Astrocyte (in vitro differentiated cells and primary cell): ENCODE measurements at regions not wholly inside any gene's neighbourhood (a gene's known extent, or its start where the extent isn't known, plus 50 kb on each side); places are given as distances from the start of the nearest gene placed in this dataset.
A peak's percentile ranks its signal among the peaks of the same experiment; 100 is the strongest.

Source experiments
- DNase-seq: peaks from one replicate; pipeline ENCODE4 v3.0.0-alpha.2; 2010; ENCODE audit warnings: low read depth
- FAIRE-seq: peaks from 2 replicates; lab custom pipeline; 2011; peaks lifted over from hg19 to GRCh38; lab: Jason Lieb, UNC
- H2AFZ ChIP-seq: 2 replicates; pipeline ENCODE4 v1.6.0; 2012; ENCODE audit warnings: low read depth, low read length, inconsistent platforms
- H3K27ac ChIP-seq: 2 replicates; pipeline ENCODE4 v1.5.1; 2011; ENCODE audit warnings: low read depth, low read length, inconsistent platforms
- H3K27me3 ChIP-seq: 2 replicates; pipeline ENCODE4 v1.6.0; 2011; ENCODE audit warnings: low read length, inconsistent platforms; ENCODE audit not compliant: insufficient read depth
- H3K36me3 ChIP-seq: 2 replicates; pipeline ENCODE4 v1.5.1; 2011; ENCODE audit warnings: low read length, inconsistent platforms; ENCODE audit not compliant: insufficient read depth
- H3K4me1 ChIP-seq: 2 replicates; pipeline ENCODE4 v1.5.1; 2011; ENCODE audit warnings: low read length, inconsistent platforms; ENCODE audit not compliant: insufficient read depth
- H3K4me2 ChIP-seq: 2 replicates; pipeline ENCODE4 v1.6.0; 2012; ENCODE audit warnings: low read length, inconsistent platforms
- H3K4me3 ChIP-seq: 2 replicates; pipeline ENCODE4 v1.5.1; 2011; ENCODE audit warnings: low read depth, mild to moderate bottlenecking, low read length, inconsistent platforms; ENCODE audit not compliant: insufficient read depth
- H3K79me2 ChIP-seq: 2 replicates; pipeline ENCODE4 v1.6.0; 2012; ENCODE audit warnings: mild to moderate bottlenecking, low read length, inconsistent platforms; ENCODE audit not compliant: insufficient read depth
- H3K9ac ChIP-seq: 2 replicates; pipeline ENCODE4 v1.6.0; 2012; ENCODE audit warnings: mild to moderate bottlenecking, low read length, inconsistent platforms
- H3K9me3 ChIP-seq: 2 replicates; pipeline ENCODE4 v1.5.1; 2012; ENCODE audit warnings: low read depth, mild to moderate bottlenecking, low read length, inconsistent platforms; ENCODE audit not compliant: insufficient read depth
- H4K20me1 ChIP-seq: 2 replicates; pipeline ENCODE4 v1.6.0; 2012; ENCODE audit warnings: low read length, inconsistent platforms; ENCODE audit not compliant: insufficient read depth
- H3K27ac Mint-ChIP-seq: one replicate; pipeline ENCODE4 v1.8.0; 2021; ENCODE audit warnings: mild to moderate bottlenecking, mixed read lengths; ENCODE audit not compliant: unreplicated experiment
- H3K27me3 Mint-ChIP-seq: one replicate; pipeline ENCODE4 v1.8.0; 2021; ENCODE audit warnings: low read depth, mixed read lengths; ENCODE audit not compliant: unreplicated experiment
- H3K36me3 Mint-ChIP-seq: one replicate; pipeline ENCODE4 v1.8.0; 2021; ENCODE audit warnings: low read depth, mixed read lengths; ENCODE audit not compliant: unreplicated experiment
- H3K4me1 Mint-ChIP-seq: one replicate; pipeline ENCODE4 v1.8.0; 2021; ENCODE audit warnings: low read depth, mixed read lengths; ENCODE audit not compliant: unreplicated experiment
- H3K4me3 Mint-ChIP-seq: one replicate; pipeline ENCODE4 v1.8.0; 2021; ENCODE audit warnings: mild to moderate bottlenecking, moderate library complexity, mixed read lengths; ENCODE audit not compliant: unreplicated experiment
- H3K9me3 Mint-ChIP-seq: one replicate; pipeline ENCODE4 v1.8.0; 2021; ENCODE audit warnings: mild to moderate bottlenecking, mixed read lengths; ENCODE audit not compliant: unreplicated experiment
- EZH2 ChIP-seq: IDR thresholded peaks from 2 replicates; pipeline ENCODE4 v1.6.1; 2012; ENCODE audit warnings: mild to moderate bottlenecking, low read length, inconsistent platforms; ENCODE audit not compliant: insufficient read depth
- TF ChIP-seq, protein P1 (sequence below): IDR thresholded peaks from 2 replicates; pipeline ENCODE4 v1.5.1; 2011; ENCODE audit warnings: low read depth, mild to moderate bottlenecking, inconsistent platforms, low read length, moderate library complexity; ENCODE audit not compliant: insufficient read depth

DNA sequence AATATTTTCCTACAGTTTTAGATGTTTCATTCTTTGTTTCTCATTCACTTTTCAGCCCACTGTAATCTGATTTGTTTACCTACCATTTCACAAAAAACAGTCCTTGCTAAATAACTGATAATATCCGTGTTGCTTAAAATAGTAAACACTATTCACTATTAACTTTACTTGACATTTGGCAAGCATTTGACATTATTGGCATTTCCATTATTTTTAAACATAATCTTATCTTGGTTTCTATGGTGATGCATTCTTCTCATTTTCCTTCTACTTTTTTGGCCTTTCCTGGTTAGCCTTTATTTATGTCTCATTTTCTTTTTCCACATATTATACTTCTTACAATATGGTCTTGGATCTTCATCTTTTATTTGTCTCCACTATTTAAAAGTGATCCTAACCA is 715.3 kb downstream of the DNAJB9 start:
- H3K9me3 Mint-ChIP-seq, result peaks cover 2% of the 10 kb centered on the region
- H3K4me1 Mint-ChIP-seq, result peaks cover 6% of the 10 kb centered on the region
- TF ChIP-seq EZH2, result no peak
- TF ChIP-seq, protein P1, sequence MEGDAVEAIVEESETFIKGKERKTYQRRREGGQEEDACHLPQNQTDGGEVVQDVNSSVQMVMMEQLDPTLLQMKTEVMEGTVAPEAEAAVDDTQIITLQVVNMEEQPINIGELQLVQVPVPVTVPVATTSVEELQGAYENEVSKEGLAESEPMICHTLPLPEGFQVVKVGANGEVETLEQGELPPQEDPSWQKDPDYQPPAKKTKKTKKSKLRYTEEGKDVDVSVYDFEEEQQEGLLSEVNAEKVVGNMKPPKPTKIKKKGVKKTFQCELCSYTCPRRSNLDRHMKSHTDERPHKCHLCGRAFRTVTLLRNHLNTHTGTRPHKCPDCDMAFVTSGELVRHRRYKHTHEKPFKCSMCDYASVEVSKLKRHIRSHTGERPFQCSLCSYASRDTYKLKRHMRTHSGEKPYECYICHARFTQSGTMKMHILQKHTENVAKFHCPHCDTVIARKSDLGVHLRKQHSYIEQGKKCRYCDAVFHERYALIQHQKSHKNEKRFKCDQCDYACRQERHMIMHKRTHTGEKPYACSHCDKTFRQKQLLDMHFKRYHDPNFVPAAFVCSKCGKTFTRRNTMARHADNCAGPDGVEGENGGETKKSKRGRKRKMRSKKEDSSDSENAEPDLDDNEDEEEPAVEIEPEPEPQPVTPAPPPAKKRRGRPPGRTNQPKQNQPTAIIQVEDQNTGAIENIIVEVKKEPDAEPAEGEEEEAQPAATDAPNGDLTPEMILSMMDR, result no peak
- FAIRE-seq, result no peak
- Histone ChIP-seq H3K4me2 (peak overlapping the region; percentile 11), H2AFZ (no peak overlapping the region), H3K36me3 (no peaks in the 10 kb centered on the region), H3K4me1 (no peaks in the 10 kb centered on the region), H3K79me2 (no peaks in the 10 kb centered on the region), H3K27ac (no peak overlapping the region), H3K9me3 (no peaks in the 10 kb centered on the region), H3K4me3 (no peak overlapping the region), H3K27me3 (no peaks in the 10 kb centered on the region), H3K9ac (no peak overlapping the region), H4K20me1 (no peaks in the 10 kb centered on the region)
- no peaks in the 10 kb centered on the region for H3K27me3 Mint-ChIP-seq
- no peak overlapping the region for H3K27ac Mint-ChIP-seq
- no peak overlapping the region for H3K4me3 Mint-ChIP-seq
- H3K36me3 Mint-ChIP-seq, result no peaks in the 10 kb centered on the region
- DNase-seq, result no peak

DNA sequence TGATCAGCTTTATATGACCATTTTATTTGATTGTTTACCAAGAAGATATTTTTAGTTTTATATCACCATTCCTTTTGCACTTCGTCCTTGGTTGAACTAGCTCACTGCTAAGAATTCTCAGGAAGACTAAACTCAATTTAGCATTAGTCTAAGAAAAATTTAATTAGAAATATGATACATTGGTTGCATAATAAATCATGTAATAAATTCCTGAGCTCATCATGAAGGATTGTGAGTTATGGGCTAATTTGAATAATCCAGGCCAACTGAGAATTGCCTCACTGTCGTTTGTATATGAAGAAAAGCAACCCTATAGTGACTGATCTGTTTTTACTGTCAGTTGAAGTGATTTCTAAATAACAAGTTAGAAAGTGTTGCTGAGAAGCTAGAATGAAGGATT is 725.5 kb downstream of the DNAJB9 start:
- no peaks in the 10 kb centered on the region for H3K36me3 ChIP-seq
- FAIRE-seq, result no peak
- no peaks in the 10 kb centered on the region for H3K9me3 Mint-ChIP-seq
- no peak for DNase-seq
- H3K36me3 Mint-ChIP-seq, result no peaks in the 10 kb centered on the region
- no peaks in the 10 kb centered on the region for H4K20me1 ChIP-seq
- H3K4me1 ChIP-seq, result no peaks in the 10 kb centered on the region
- no peaks in the 10 kb centered on the region for H3K9me3 ChIP-seq
- H2AFZ ChIP-seq, result no peak overlapping the region
- H3K27ac ChIP-seq, result no peak overlapping the region
- no peaks in the 10 kb centered on the region for H3K27me3 Mint-ChIP-seq
- H3K27ac Mint-ChIP-seq, result no peak overlapping the region
- TF ChIP-seq, protein P1, result no peak
- no peak for TF ChIP-seq EZH2
- H3K27me3 ChIP-seq, result no peaks in the 10 kb centered on the region
- no peak overlapping the region for H3K4me3 ChIP-seq
- H3K4me3 Mint-ChIP-seq, result no peak overlapping the region
- no peaks in the 10 kb centered on the region for H3K4me1 Mint-ChIP-seq
- no peaks in the 10 kb centered on the region for H3K79me2 ChIP-seq
- no peak overlapping the region for H3K4me2 ChIP-seq
- H3K9ac ChIP-seq, result no peak overlapping the region

DNA sequence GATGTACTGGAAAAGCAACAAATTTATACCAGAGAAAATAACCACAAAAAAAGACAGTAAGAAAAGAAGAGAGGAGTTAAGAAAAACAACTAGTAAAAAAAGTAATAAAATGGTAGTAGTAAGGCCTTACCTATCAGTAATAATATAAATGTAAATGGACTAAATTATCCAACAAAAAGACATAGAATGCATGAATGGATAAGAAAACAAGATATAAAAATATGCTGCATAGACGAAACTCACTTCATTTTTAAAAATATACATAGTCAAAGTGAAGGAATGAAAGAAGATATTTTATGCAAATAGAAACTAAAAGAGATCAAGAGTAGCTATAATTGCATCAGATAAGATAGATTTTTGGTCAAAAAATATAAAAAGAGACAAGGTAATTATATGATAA is 739.1 kb downstream of the DNAJB9 start:
- no peaks in the 10 kb centered on the region for H3K79me2 ChIP-seq
- no peaks in the 10 kb centered on the region for H3K27me3 ChIP-seq
- no peak for DNase-seq
- TF ChIP-seq, protein P1, result no peak
- no peak for TF ChIP-seq EZH2
- Mint-ChIP-seq H3K4me3 (no peak overlapping the region), H3K27ac (no peak overlapping the region), H3K36me3 (no peaks in the 10 kb centered on the region), H3K9me3 (peaks cover 6% of the 10 kb centered on the region), H3K4me1 (no peaks in the 10 kb centered on the region), H3K27me3 (no peaks in the 10 kb centered on the region)
- H4K20me1 ChIP-seq, result no peaks in the 10 kb centered on the region
- H3K4me3 ChIP-seq, result no peak overlapping the region
- no peak overlapping the region for H3K9ac ChIP-seq
- no peaks in the 10 kb centered on the region for H3K4me1 ChIP-seq
- no peak for FAIRE-seq
- peaks cover 6% of the 10 kb centered on the region for H3K9me3 ChIP-seq
- H3K4me2 ChIP-seq, result no peak overlapping the region
- no peak overlapping the region for H2AFZ ChIP-seq
- no peak overlapping the region for H3K27ac ChIP-seq
- H3K36me3 ChIP-seq, result no peaks in the 10 kb centered on the region
